Head of caudate nucleus (tissue), 42 donors: ENCODE measurements at regions not wholly inside any gene's neighbourhood (a gene's known extent, or its start where the extent isn't known, plus 50 kb on each side); places are given as distances from the start of the nearest gene placed in this dataset.
A peak's percentile ranks its signal among the peaks of the same experiment; 100 is the strongest.
"Not testable (repeated sequence)": the region's sequence is repeated elsewhere in the genome, so short reads cannot be mapped to it uniquely, and the experiment has no call there.

ENCODE experiments used
- DNase-seq, 42 donors: peaks; one replicate each; pipeline versions ENCODE4 v3.0.0 to v3.0.0-alpha.2; 2020 to 2021; ENCODE audit warnings: mixed read lengths in 7 of 42
- intact Hi-C: fragments of 100-400 bp; cut with DNase I; formaldehyde crosslinking; loops from one replicate; pipeline ENCODE4 v1.15.0; 2022

DNA sequence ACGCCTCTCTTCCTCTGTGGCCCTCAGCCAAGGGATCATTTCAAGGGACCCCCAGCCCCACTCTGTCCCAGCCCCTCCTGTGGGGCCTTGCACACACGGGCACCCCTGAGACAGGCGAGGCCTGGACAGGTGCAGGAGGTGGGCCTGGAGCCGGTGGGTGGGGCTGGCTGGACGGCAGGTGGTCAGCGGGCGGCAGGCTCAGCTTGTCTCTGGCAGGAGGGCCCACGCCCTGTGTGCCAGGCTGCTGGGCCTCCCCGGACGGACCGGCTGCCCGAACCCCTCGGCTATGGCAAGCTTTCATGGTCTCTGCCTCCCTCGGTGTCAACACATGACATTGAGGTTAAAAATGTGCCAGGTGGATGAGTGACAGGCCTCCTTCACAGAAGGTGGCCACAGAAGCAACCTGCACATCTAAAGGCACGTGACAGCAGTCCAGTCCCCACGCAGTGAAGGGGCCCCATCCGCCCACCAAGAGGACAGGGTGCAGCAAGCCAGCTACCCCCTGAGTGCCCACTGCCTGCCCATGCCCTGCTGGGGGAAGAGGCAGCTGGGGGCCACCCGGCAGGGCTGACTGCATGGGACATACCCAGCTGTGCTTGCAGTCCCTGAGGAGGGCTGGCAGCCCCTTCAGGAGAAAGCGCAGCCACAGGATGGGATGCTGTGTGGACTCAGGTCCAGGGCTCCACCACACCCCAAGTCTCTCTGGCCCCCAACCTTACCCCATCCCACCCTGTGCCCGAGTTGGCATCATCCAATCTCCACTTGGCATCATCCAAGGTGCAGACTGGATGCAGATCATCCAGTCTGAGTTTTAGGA is 109.3 kb downstream of the FAM53A start:
- intact Hi-C loops, result no loop called here
- DNase-seq, result no peak

DNA sequence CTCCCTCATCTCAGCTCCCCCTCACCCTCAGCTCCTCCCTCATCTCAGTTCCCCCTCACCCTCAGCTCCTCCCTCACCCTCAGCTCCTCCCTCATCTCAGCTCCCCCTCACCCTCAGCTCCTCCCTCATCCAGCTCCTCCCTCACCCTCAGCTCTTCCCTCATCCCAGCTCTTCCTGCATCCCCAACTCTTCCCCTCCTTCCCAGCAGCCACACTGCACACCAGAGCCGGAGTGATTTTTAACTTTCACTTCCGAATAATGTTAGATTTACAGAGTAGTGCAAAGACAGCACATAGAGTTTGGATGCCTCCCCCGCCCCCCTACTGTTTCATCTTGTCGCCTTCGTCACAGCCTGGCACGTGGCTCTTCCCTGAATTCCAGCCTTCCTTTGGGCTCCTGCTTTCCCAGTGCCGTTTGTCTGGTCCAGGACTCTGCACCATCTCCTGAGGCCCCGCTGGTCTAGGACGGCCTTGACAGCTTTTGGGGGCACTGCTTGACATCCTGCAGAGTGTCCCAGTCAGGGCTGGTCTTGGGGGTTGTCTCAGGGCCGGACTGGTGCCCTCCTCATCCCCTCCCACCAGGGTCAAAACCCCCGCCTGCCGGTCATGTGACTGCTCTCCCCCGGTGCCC is 110.2 kb downstream of the FAM53A start:
- intact Hi-C loops, result no loop called here

GRCh38 chr4:1572964-1573720 is 111.0 kb downstream of the FAM53A start:
- no peak for DNase-seq
- intact Hi-C loops, result no loop called here

More for the DNA sequence above, 110.2 kb downstream of the FAM53A start:
- peak in 2 of 42 donors; percentile 5 to 34 for DNase-seq

GRCh38 chr4:1572521-1572920 is 111.6 kb downstream of the FAM53A start:
- no peak for DNase-seq

DNA sequence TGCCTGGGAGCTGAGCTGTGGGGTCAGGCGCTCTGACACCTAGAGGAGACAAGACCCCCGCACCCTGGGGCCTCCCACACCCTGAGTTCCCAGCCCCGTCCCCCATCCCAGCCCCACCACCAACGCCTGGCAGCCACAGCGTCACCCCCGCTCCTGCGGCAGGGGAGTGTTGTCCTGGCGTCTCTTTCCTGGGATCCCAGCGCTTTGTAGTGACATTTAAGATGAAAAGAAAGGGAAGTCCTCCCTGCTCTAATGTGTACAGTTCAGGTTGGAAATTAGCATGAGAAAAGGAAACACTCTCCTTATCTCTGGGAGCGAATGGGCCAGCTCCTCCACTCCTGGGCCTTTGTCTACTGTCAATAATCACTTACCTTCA is 112.1 kb downstream of the FAM53A start:
- intact Hi-C loops, result no loop called here

More at GRCh38 chr4:1572521-1572920, 111.6 kb downstream of the FAM53A start:
- intact Hi-C loops, result no loop called here

DNA sequence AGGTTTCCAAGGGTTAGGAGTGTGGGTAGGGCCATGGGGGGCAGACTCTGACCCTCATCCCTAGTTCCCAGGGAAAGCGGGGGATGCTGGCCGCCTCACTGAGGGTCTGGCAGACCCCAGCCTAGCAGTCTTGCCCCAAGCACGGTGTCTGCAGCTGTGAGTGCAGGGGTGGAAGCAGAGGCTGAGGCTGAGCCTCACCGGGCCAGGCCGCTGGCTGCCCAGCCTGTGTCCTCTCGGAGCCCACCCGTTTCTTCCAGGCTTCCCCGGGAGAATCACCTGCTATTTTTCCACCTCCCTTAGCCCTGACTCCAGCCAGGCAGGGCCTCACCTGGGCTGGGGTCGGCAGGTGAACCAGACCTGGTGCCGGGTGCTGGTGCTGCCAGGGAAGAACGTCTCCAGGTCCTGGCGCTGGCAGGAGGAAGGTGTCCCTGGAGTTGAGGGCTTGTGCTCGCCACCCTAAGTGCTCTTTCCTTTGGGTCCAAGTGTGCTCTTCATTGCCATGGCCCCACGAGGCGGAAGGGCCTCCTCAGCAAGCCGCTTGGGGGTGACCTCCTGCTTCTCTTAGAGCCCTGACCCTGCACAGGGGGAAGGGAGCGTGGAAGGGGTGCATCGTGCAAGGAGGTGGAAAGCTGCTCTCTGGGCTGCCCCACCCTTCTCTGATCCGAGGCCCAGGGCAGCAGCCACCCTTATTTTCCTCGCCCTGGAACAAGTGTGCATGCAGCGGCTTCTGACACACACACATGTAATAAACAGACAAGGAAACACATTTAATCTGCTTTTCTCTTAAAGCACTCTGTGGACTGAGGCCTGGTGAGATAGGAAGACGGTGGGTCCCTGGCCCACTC is 112.7 kb downstream of the FAM53A start:
- no peak for DNase-seq
- intact Hi-C loops, result no loop called here

More for the DNA sequence above, 112.1 kb downstream of the FAM53A start:
- DNase-seq, result no peak

GRCh38 chr4:1570291-1571164 is 113.6 kb downstream of the FAM53A start:
- DNase-seq, result no peak
- intact Hi-C loops, result no loop called here

- no peak for DNase-seq
- intact Hi-C loops, result no loop called here
Measured at GRCh38 chr4:1569461-1570151, 114.5 kb downstream of the FAM53A start.

DNA sequence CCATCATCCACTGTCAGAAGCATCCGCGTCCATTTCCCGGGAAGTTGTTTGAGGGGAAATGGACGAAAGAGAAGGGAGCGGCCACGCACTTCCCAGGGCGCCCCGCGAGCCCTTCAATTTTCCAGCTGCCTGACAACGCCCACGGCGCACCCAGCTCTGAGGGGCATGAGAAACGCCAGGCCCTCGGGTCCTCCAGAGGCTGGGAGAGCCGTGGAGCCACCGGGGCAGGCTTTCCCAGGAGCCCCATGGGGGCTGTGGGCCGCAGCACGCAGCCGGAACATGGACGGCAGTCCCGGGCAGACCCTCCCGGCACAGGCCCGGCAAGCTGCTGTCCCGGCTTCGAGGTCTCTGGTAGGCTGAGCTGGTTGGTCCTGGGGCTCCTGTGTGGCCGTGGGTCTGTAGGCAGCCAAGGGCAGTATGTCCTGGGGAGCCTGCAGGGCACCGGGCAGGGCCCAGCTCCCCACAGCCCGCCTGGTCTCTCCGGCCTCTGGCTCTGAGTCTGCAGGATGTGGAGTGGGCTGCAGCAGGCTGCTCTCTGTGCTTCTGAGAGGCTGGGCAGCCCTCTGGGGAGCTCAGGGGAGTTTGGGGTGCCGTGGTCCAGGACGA is 115.2 kb downstream of the FAM53A start:
- intact Hi-C loops, result no loop called here
- DNase-seq, result no peak

- intact Hi-C loops, result no loop called here
- DNase-seq, result peak in 30 of 42 donors; percentile 14 to 70 (median 43)
Measured at GRCh38 chr4:1567808-1568581, 116.1 kb downstream of the FAM53A start.

GRCh38 chr4:1567519-1567807 is 116.7 kb downstream of the FAM53A start:
- intact Hi-C loops, result no loop called here
- no peak for DNase-seq

DNA sequence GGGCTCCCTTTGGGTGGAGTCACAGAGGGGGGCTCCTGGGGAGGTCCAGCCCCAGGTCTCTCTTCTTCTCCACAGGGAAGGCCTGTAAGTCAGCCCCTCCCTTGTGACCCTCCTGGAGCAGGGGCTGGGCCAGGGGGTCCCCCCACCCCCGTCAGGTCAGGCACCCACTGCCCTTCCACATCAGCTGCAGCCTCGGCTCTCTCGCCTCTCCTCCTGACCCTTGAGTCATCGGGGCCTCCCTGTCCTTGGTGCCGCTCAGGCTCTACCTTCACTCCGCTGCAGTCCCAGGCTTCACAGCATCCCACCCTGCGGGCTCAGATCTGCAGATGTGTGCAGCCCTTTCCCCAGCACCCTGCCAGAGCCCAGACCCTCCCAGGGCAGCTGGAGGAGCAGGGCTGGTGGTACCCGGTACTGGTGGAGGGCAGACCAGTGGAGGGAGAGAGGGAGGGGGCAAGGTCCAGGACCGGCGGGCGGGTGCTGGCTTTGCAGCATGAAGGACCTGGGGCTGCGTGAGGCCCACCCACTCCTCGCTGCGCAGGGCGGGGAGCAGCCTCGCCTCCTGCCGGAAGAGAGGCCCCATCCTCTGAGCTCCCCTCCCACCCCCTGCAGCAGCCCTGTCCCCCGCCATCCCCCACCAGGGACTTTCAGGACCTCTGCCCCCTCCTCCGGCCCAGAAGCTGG is 117.1 kb downstream of the FAM53A start:
- DNase-seq, result no peak
- intact Hi-C loops, result no loop called here

DNA sequence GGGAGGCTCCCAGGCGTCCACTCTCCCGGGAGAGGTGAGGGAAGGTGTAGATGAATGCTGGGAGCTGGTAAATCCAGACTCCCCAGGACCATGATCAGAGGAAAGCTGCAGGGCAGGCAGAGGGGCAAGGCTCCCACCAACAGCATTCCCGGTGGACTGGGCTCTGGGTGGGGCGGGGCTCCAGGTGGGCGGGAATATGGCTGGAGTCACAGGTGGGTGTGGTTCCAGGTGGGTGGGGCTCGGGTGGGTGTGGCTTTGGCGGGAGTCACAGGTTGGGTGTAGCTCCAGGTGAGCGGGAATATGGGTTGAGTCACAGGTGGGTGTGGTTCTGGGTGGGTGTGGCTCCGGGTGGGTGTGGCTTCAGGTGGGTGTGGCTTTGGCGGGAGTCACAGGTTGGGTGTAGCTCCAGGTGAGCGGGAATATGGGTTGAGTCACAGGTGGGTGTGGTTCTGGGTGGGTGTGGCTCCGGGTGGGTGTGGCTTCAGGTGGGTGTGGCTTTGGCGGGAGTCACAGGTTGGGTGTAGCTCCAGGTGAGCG is 117.7 kb downstream of the FAM53A start:
- intact Hi-C loops, DNase-seq: not testable (repeated sequence)

- intact Hi-C loops, result no loop called here
- no peak for DNase-seq
Measured at GRCh38 chr4:1565598-1566295, 118.4 kb downstream of the FAM53A start.
